SK-N-MC (cell line): ENCODE measurements at regions not wholly inside any gene's neighbourhood (a gene's known extent, or its start where the extent isn't known, plus 50 kb on each side); places are given as distances from the start of the nearest gene placed in this dataset.

Experiments used
- EZH2 ChIP-seq: fragments of 200-600 bp; sonication (generic); IDR thresholded peaks from one replicate; pipeline ENCODE4 v1.6.1; 2017; ENCODE audit warnings: antibody characterized with exemption
- FOXP2 ChIP-seq: optimal IDR thresholded peaks from 2 replicates; pipeline ENCODE3; 2011; ENCODE audit warnings: mild to moderate bottlenecking, moderate library complexity; ENCODE audit not compliant: insufficient read depth; ENCODE audit errors: extremely low read length, control extremely low read depth
- POLR2AphosphoS5 ChIP-seq: IDR thresholded peaks from 2 replicates; pipeline ENCODE4 v1.6.1; 2012; ENCODE audit warnings: mild to moderate bottlenecking, low read depth, low read length, borderline replicate concordance

DNA sequence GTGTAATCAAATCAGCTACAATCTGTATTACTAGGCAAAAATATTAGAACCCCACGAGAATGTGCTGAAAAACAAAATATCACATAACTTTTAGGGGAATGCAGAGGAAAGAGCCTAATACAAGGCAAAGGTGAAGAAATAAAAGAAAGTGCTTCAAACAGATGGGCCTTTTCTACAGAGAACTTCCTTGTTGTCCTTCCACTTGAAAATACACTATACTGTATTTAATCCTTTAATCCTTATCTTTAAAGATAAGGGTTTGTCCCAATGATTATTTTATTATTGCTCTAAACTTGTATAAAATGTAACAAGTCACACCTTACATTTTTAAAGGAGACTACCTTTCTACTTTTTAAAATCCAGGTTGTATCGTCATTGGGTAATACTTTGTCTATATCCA, 296.5 kb downstream of the NDFIP2 start:
- TF ChIP-seq EZH2 (no peak), POLR2AphosphoS5 (no peak), FOXP2 (no peak)
